WERI-Rb-1 (cell line): ENCODE measurements at regions not wholly inside any gene's neighbourhood (a gene's known extent, or its start where the extent isn't known, plus 50 kb on each side); places are given as distances from the start of the nearest gene placed in this dataset.

Experiments
- DNase-seq: peaks from one replicate; pipeline ENCODE4 v3.0.0-alpha.2; 2020
- H3K27ac ChIP-seq: fragments of 250-450 bp; sonication (Bioruptor Pico); 2 replicates; pipeline ENCODE4 v1.5.1; 2020; ENCODE audit warnings: mild to moderate bottlenecking, moderate library complexity
- H3K27me3 ChIP-seq: fragments of 250-450 bp; sonication (Bioruptor Pico); 2 replicates; pipeline ENCODE4 v1.5.1; 2021; ENCODE audit warnings: mild to moderate bottlenecking, low read depth, moderate library complexity; ENCODE audit not compliant: insufficient read depth, severe bottlenecking
- H3K36me3 ChIP-seq: fragments of 250-450 bp; sonication (Bioruptor Pico); 2 replicates; pipeline ENCODE4 v1.5.1; 2020; ENCODE audit warnings: mild to moderate bottlenecking, moderate library complexity
- H3K4me3 ChIP-seq: 2 replicates; pipeline ENCODE4 v1.5.1; 2011; ENCODE audit warnings: low read depth, mild to moderate bottlenecking, control low read depth, low read length
- H3K9me3 ChIP-seq: fragments of 250-450 bp; sonication (Bioruptor Pico); 2 replicates; pipeline ENCODE4 v1.5.1; 2021; ENCODE audit warnings: mild to moderate bottlenecking, moderate library complexity; ENCODE audit not compliant: severe bottlenecking
- CTCF ChIP-seq: IDR thresholded peaks from 2 replicates; pipeline ENCODE4 v1.5.1; 2011; ENCODE audit warnings: low read depth, mild to moderate bottlenecking, control low read depth, inconsistent platforms, low read length

- DNase-seq: no peak
- H3K27ac ChIP-seq: no peak overlapping the region
- H3K36me3 ChIP-seq: no peaks in the 10 kb centered on the region
- no peak overlapping the region for H3K4me3 ChIP-seq
- H3K27me3 ChIP-seq: no peaks in the 10 kb centered on the region
- H3K9me3 ChIP-seq: no peaks in the 10 kb centered on the region
- TF ChIP-seq CTCF: no peak
Observed at GRCh38 chr7:81616951-81617350, 152.9 kb downstream of the HGF start.

GRCh38 chr7:81611805-81612204 is 158.0 kb downstream of the HGF start:
- DNase-seq: no peak
- Histone ChIP-seq H3K36me3 (no peaks in the 10 kb centered on the region), H3K4me3 (no peak overlapping the region), H3K27ac (no peak overlapping the region), H3K9me3 (no peaks in the 10 kb centered on the region), H3K27me3 (no peaks in the 10 kb centered on the region)
- TF ChIP-seq CTCF: no peak

- no peak for TF ChIP-seq CTCF
- DNase-seq: no peak
Observed at GRCh38 chr7:81611040-81611439, 158.8 kb downstream of the HGF start.

GRCh38 chr7:81608748-81609382 is 161.0 kb downstream of the HGF start:
- no peak for TF ChIP-seq CTCF
- DNase-seq: no peak
- Histone ChIP-seq H3K4me3 (no peak overlapping the region), H3K27ac (no peak overlapping the region), H3K9me3 (no peaks in the 10 kb centered on the region), H3K27me3 (no peaks in the 10 kb centered on the region), H3K36me3 (no peaks in the 10 kb centered on the region)

More at GRCh38 chr7:81611040-81611439, 158.8 kb downstream of the HGF start:
- no peaks in the 10 kb centered on the region for H3K36me3 ChIP-seq
- H3K27ac ChIP-seq: no peak overlapping the region
- H3K9me3 ChIP-seq: no peaks in the 10 kb centered on the region
- H3K4me3 ChIP-seq: no peak overlapping the region
- H3K27me3 ChIP-seq: no peaks in the 10 kb centered on the region

GRCh38 chr7:81607987-81608386 is 161.9 kb downstream of the HGF start:
- no peak for TF ChIP-seq CTCF
- H3K36me3 ChIP-seq: no peaks in the 10 kb centered on the region
- H3K27ac ChIP-seq: no peak overlapping the region
- no peak for DNase-seq
- no peaks in the 10 kb centered on the region for H3K27me3 ChIP-seq
- no peak overlapping the region for H3K4me3 ChIP-seq
- no peaks in the 10 kb centered on the region for H3K9me3 ChIP-seq

GRCh38 chr7:81606078-81606863 is 163.6 kb downstream of the HGF start:
- no peak for TF ChIP-seq CTCF
- H3K27me3 ChIP-seq: no peaks in the 10 kb centered on the region
- no peaks in the 10 kb centered on the region for H3K9me3 ChIP-seq
- H3K4me3 ChIP-seq: no peak overlapping the region
- H3K36me3 ChIP-seq: no peaks in the 10 kb centered on the region
- DNase-seq: no peak
- H3K27ac ChIP-seq: no peak overlapping the region
